ENCODE measurements at regions not wholly inside any gene's neighbourhood (a gene's known extent, or its start where the extent isn't known, plus 50 kb on each side); places are given as distances from the start of the nearest gene placed in this dataset.

GRCh38 chr5:168159425-168159824, 132.0 kb upstream of the WWC1 start:
- Histone ChIP-seq H3K27me3 (no peaks in the 10 kb centered on the region), H3K27ac (no peak overlapping the region), H3K36me3 (no peaks in the 10 kb centered on the region), H3K4me1 (peaks cover 2% of the 10 kb centered on the region in 2 donors), H3K9me3 (no peaks in the 10 kb centered on the region), H3K4me3 (replicated peaks in 1 of 3) (no peak overlapping the region)
- 48 to 55% methylated on average over 3 of the region's 3 CpGs for WGBS, 2 donors
- intact Hi-C loops (cut with DNase I), result no loop called here
- DNase-seq, result no peak
- TF ChIP-seq POLR2A (IDR thresholded peaks at IDR 0.05), result no peak
- TF ChIP-seq CTCF (IDR thresholded peaks at IDR 0.05), result no peak

- Histone ChIP-seq H3K9me3 (no peaks in the 10 kb centered on the region), H3K4me3 (replicated peaks in 1 of 3) (no peak overlapping the region), H3K27me3 (no peaks in the 10 kb centered on the region), H3K27ac (no peak overlapping the region), H3K4me1 (peaks cover 25 to 27% of the 10 kb centered on the region in 2 donors), H3K36me3 (no peaks in the 10 kb centered on the region)
- intact Hi-C loops (cut with DNase I), result no loop called here
- TF ChIP-seq POLR2A (IDR thresholded peaks at IDR 0.05) (no peak), CTCF (IDR thresholded peaks at IDR 0.05) (no peak)
- WGBS, 2 donors, result 80 to 89% methylated on average over 16 of the region's 16 CpGs
- no peak for DNase-seq
These were observed 129.0 kb upstream of the WWC1 start for GRCh38 chr5:168162464-168162863.

- Histone ChIP-seq H3K4me3 (replicated peaks in 1 of 3) (no peak overlapping the region), H3K9me3 (no peaks in the 10 kb centered on the region), H3K27me3 (no peaks in the 10 kb centered on the region), H3K27ac (peak overlapping the region in 2 of 3 donors; percentile 66 to 75), H3K4me1 (peaks cover 28 to 32% of the 10 kb centered on the region in 2 donors), H3K36me3 (no peaks in the 10 kb centered on the region)
- TF ChIP-seq POLR2A (IDR thresholded peaks at IDR 0.05) (no peak), CTCF (IDR thresholded peaks at IDR 0.05) (no peak)
- no peak for DNase-seq
- WGBS, 2 donors, result 80 to 88% methylated on average over 3 of the region's 3 CpGs
- intact Hi-C loops (cut with DNase I), result no loop called here
These were observed 127.5 kb upstream of the WWC1 start for GRCh38 chr5:168163966-168164365.

- no peaks in the 10 kb centered on the region for H3K36me3 ChIP-seq
- WGBS, 2 donors, result 14 to 23% methylated on average over 9 of the region's 9 CpGs
- no peaks in the 10 kb centered on the region for H3K27me3 ChIP-seq
- no peaks in the 10 kb centered on the region for H3K9me3 ChIP-seq
- no peak overlapping the region for H3K4me3 ChIP-seq (replicated peaks in 1 of 3)
- peak; percentile 69 to 80 for DNase-seq
- peak overlapping the region; percentile 55 to 75 (median 66) for H3K27ac ChIP-seq
- peaks cover 36 to 43% of the 10 kb centered on the region in 2 donors for H3K4me1 ChIP-seq
- TF ChIP-seq POLR2A (IDR thresholded peaks at IDR 0.05) (peak in 1 of 2 donors; percentile 28), CTCF (IDR thresholded peaks at IDR 0.05) (no peak)
- intact Hi-C loops (cut with DNase I), result no loop called here
These were observed 126.1 kb upstream of the WWC1 start for GRCh38 chr5:168165221-168165914.

- Histone ChIP-seq H3K27ac (peak overlapping the region; percentile 55 to 75 (median 66)), H3K9me3 (no peaks in the 10 kb centered on the region), H3K27me3 (no peaks in the 10 kb centered on the region), H3K36me3 (no peaks in the 10 kb centered on the region), H3K4me1 (peaks cover 36 to 45% of the 10 kb centered on the region in 2 donors), H3K4me3 (replicated peaks in 1 of 3) (no peak overlapping the region)
- intact Hi-C loops (cut with DNase I), result no loop called here
- 9 to 16% methylated on average over 5 of the region's 5 CpGs for WGBS, 2 donors
- DNase-seq, result peak; percentile 36 to 61
- TF ChIP-seq POLR2A (IDR thresholded peaks at IDR 0.05) (no peak), CTCF (IDR thresholded peaks at IDR 0.05) (no peak)
These were observed 125.5 kb upstream of the WWC1 start for GRCh38 chr5:168165977-168166376.

All from thyroid gland (tissue), 4 donors.